GM18498 (cell line): ENCODE measurements at regions not wholly inside any gene's neighbourhood (a gene's known extent, or its start where the extent isn't known, plus 50 kb on each side); places are given as distances from the start of the nearest gene placed in this dataset.

Experiments used
- ATAC-seq: cut with Tn5 transposase; IDR thresholded peaks from one replicate; pipeline ENCODE4 v1.9.1; 2021; ENCODE audit warnings: mild to moderate bottlenecking, moderate library complexity; ENCODE audit not compliant: unreplicated experiment

- ATAC-seq: no peak
Measured at GRCh38 chr6:114403858-114404257, 61.0 kb upstream of the HS3ST5 start.

- no peak for ATAC-seq
Measured at GRCh38 chr6:114398481-114398880, 55.7 kb upstream of the HS3ST5 start.
